Vagina (tissue), 2 donors: ENCODE measurements at regions not wholly inside any gene's neighbourhood (a gene's known extent, or its start where the extent isn't known, plus 50 kb on each side); places are given as distances from the start of the nearest gene placed in this dataset.
"Not testable (repeated sequence)": the region's sequence is repeated elsewhere in the genome, so short reads cannot be mapped to it uniquely, and the experiment has no call there.

Experiments
- CTCF ChIP-seq, 3 experiments: fragments of 450-650 bp in 2 of 3; fragments of 200-600 bp in 1 of 3; sonication (generic) in 1 of 3; IDR thresholded peaks; one replicate each; pipeline ENCODE4 v1.5.1; 2017 to 2019; ENCODE audit warnings: antibody characterized with exemption in 3 of 3, mild to moderate bottlenecking in 2 of 3, moderate library complexity in 2 of 3
- POLR2A ChIP-seq, 2 donors: fragments of 450-650 bp; IDR thresholded peaks; one replicate each; pipeline ENCODE4 v1.6.1; 2017; ENCODE audit warnings: antibody characterized with exemption in 2 of 2, mild to moderate bottlenecking in 2 of 2, moderate library complexity in 2 of 2
- POLR2AphosphoS5 ChIP-seq, 2 donors: sonication (generic); formaldehyde crosslinking; IDR thresholded peaks; one replicate each; pipeline ENCODE4 v1.9.0; 2017; ENCODE audit warnings: antibody characterized with exemption in 2 of 2, mild to moderate bottlenecking in 2 of 2, low read depth in 1 of 2; ENCODE audit not compliant: insufficient read depth in 1 of 2

GRCh38 chr20:25761046-25761445 is 64.4 kb upstream of the ZNF337 start:
- TF ChIP-seq CTCF (IDR thresholded peaks at IDR 0.05); POLR2AphosphoS5 (IDR thresholded peaks at IDR 0.05; ENCODE audit: insufficient read depth in 1 of 2, low read depth in 1 of 2); POLR2A (IDR thresholded peaks at IDR 0.05): not testable (repeated sequence)
